K562 (cell line): ENCODE measurements at regions not wholly inside any gene's neighbourhood (a gene's known extent, or its start where the extent isn't known, plus 50 kb on each side); places are given as distances from the start of the nearest gene placed in this dataset.

Experiments
- CTCF ChIP-seq, 3 experiments: IDR thresholded peaks in 2 of 3; conservative IDR thresholded peaks in 1 of 3; 2 replicates each; pipeline ENCODE4 v1.5.1; 2011 to 2012; ENCODE audit warnings: low read length in 3 of 3, mild to moderate bottlenecking in 3 of 3, control low read depth in 2 of 3, improper control_type of control experiment in 1 of 3, inconsistent platforms in 1 of 3, low read depth in 1 of 3, mixed read lengths in 1 of 3, moderate library complexity in 1 of 3; ENCODE audit not compliant: insufficient read depth in 2 of 3
- ERF ChIP-seq: fragments of 450-650 bp; formaldehyde crosslinking; IDR thresholded peaks from 2 replicates; pipeline ENCODE4 v1.4.0; 2020; ENCODE audit warnings: mild to moderate bottlenecking, mixed read lengths
- KLF10 ChIP-seq: fragments of 250-450 bp; sonication (Bioruptor Pico); IDR thresholded peaks from 2 replicates; pipeline ENCODE4 v1.6.1; 2021; ENCODE audit warnings: matching md5 sums
- MAZ ChIP-seq, 2 experiments: fragments of 450-650 bp in 1 of 2; sonication (generic) in 1 of 2; formaldehyde crosslinking; IDR thresholded peaks in 1 of 2; conservative IDR thresholded peaks in 1 of 2; 2 replicates each; pipeline versions ENCODE4 v1.4.0 to v1.5.0; 2020; ENCODE audit warnings: mild to moderate bottlenecking in 1 of 2, missing genetic modification reagents in 1 of 2
- MTA3 ChIP-seq: fragments of 450-650 bp; formaldehyde crosslinking; IDR thresholded peaks from 2 replicates; pipeline ENCODE4 v1.6.1; 2017; ENCODE audit warnings: mild to moderate bottlenecking, borderline replicate concordance
- NCOA1 ChIP-seq: fragments of 450-650 bp; IDR thresholded peaks from 2 replicates; pipeline ENCODE4 v1.6.1; 2016; ENCODE audit warnings: low read depth
- NCOA2 ChIP-seq, 2 experiments: fragments of 450-650 bp; IDR thresholded peaks; 2 replicates each; pipeline ENCODE4 v1.6.1; 2018; ENCODE audit warnings: mild to moderate bottlenecking in 2 of 2, moderate library complexity in 1 of 2; ENCODE audit not compliant: partially characterized antibody in 2 of 2
- POLR2A ChIP-seq: fragments of 450-650 bp; conservative IDR thresholded peaks from 2 replicates; pipeline ENCODE4 v1.6.1; 2016
- RERE ChIP-seq: sonication (generic); formaldehyde crosslinking; IDR thresholded peaks from 2 replicates; pipeline ENCODE4 v1.8.0; 2023; ENCODE audit warnings: missing genetic modification reagents, mild to moderate bottlenecking, borderline replicate concordance
- REST ChIP-seq, 2 experiments: fragments of 450-650 bp; formaldehyde crosslinking in 1 of 2; IDR thresholded peaks; 2 replicates each; pipeline versions ENCODE4 v1.4.0 to v1.6.1; 2014 to 2020; ENCODE audit warnings: mild to moderate bottlenecking in 2 of 2, borderline replicate concordance in 1 of 2, low read depth in 1 of 2
- TAF15 ChIP-seq: fragments of 200-400 bp; formaldehyde crosslinking; IDR thresholded peaks from 2 replicates; pipeline ENCODE4 v1.6.1; 2017; ENCODE audit warnings: mild to moderate bottlenecking, low read depth, low read length, moderate library complexity

- TF ChIP-seq NCOA1, result no peak
- no peak for TF ChIP-seq MTA3
- no peak for TF ChIP-seq POLR2A
- TF ChIP-seq KLF10 (CRISPR knock-in tag), result no peak
- TF ChIP-seq TAF15, result no peak
- TF ChIP-seq MAZ (CRISPR knock-in tag; conservative IDR thresholded peaks at IDR 0.05 in 1 of 2, IDR thresholded peaks at IDR 0.05 in 1 of 2), result no peak
- TF ChIP-seq CTCF (IDR thresholded peaks at IDR 0.05 in 2 of 3, conservative IDR thresholded peaks at IDR 0.05 in 1 of 3; ENCODE audit: insufficient read depth in 2 of 3, low read depth in 1 of 3, low read length in 3 of 3), result no peak
- no peak for TF ChIP-seq REST (IDR thresholded peaks at IDR 0.05; ENCODE audit: borderline replicate concordance)
- TF ChIP-seq REST (CRISPR knock-in tag; IDR thresholded peaks at IDR 0.05; ENCODE audit: low read depth), result no peak
- TF ChIP-seq ERF (CRISPR knock-in tag), result no peak
- no peak for TF ChIP-seq RERE (CRISPR knock-in tag)
- no peak for TF ChIP-seq NCOA2 (IDR thresholded peaks at IDR 0.05; ENCODE audit: partially characterized antibody in 2 of 2)
Observed at GRCh38 chr5:171675511-171675910, 110.1 kb upstream of the SMIM23 start.
